CD4-positive, alpha-beta T cell (primary cell): ENCODE measurements at regions not wholly inside any gene's neighbourhood (a gene's known extent, or its start where the extent isn't known, plus 50 kb on each side); places are given as distances from the start of the nearest gene placed in this dataset.
A peak's percentile ranks its signal among the peaks of the same experiment; 100 is the strongest.

ENCODE experiments used
- ATAC-seq: fragments of 200-7000 bp; cut with Tn5 transposase; one replicate; pipeline ENCODE4 v1.10.0; 2022; ENCODE audit warnings: mild to moderate bottlenecking; ENCODE audit not compliant: poor library complexity
- CTCF ChIA-PET: fragments of 350-600 bp; sonication (Branson Sonifier 250); formaldehyde crosslinking; loops from one replicate; lab custom pipeline; 2021; ENCODE audit warnings: antibody characterized with exemption, inconsistent platforms; lab: Charles Lee
- POLR2A ChIA-PET: fragments of 350-600 bp; sonication (Branson Sonifier 250); formaldehyde crosslinking; loops from one replicate; lab custom pipeline; 2021; ENCODE audit warnings: antibody characterized with exemption, inconsistent platforms; lab: Charles Lee
- DNase-seq, 14 experiments: peaks; one replicate each; pipeline ENCODE4 v3.0.0-alpha.2; 2013 to 2020; ENCODE audit warnings: mixed read lengths in 2 of 14
- H3K27ac ChIP-seq, 2 donors: one replicate each; pipeline versions ENCODE4 v1.5.1 to v1.7.0; 2013; ENCODE audit warnings: low read length in 2 of 2, low read depth in 1 of 2, mild to moderate bottlenecking in 1 of 2
- H3K27me3 ChIP-seq, 2 experiments: 1 replicate in 1 of 2; 2 replicates in 1 of 2; pipeline versions ENCODE4 v1.6.1 to v1.7.0; 2013; ENCODE audit warnings: low read length in 2 of 2, control low read depth in 1 of 2, mild to moderate bottlenecking in 1 of 2, moderate library complexity in 1 of 2; ENCODE audit not compliant: insufficient read depth in 2 of 2, control insufficient read depth in 1 of 2
- H3K36me3 ChIP-seq: one replicate; pipeline ENCODE4 v1.6.1; 2013; ENCODE audit warnings: low read length, control low read depth; ENCODE audit not compliant: insufficient read depth
- H3K4me1 ChIP-seq: one replicate; pipeline ENCODE4 v1.6.1; 2013; ENCODE audit warnings: low read length, control low read depth; ENCODE audit not compliant: insufficient read depth
- H3K4me3 ChIP-seq: one replicate; pipeline ENCODE4 v1.5.1; 2013; ENCODE audit warnings: mild to moderate bottlenecking, low read length, moderate library complexity
- H3K9me3 ChIP-seq, 2 experiments: 1 replicate in 1 of 2; 2 replicates in 1 of 2; pipeline versions ENCODE4 v1.6.1 to v1.7.0; 2013; ENCODE audit warnings: low read length in 2 of 2, mild to moderate bottlenecking in 2 of 2, control low read depth in 1 of 2, moderate library complexity in 1 of 2; ENCODE audit not compliant: control insufficient read depth in 1 of 2, insufficient read depth in 1 of 2
- H3K27ac Mint-ChIP-seq: one replicate; pipeline ENCODE4 v1.8.0; 2020; ENCODE audit warnings: mixed read lengths
- H3K27me3 Mint-ChIP-seq: one replicate; pipeline ENCODE4 v1.8.0; 2021; ENCODE audit warnings: mixed read lengths
- H3K36me3 Mint-ChIP-seq: one replicate; pipeline ENCODE4 v1.8.0; 2021; ENCODE audit warnings: low read depth, mixed read lengths
- H3K4me1 Mint-ChIP-seq: one replicate; pipeline ENCODE4 v1.8.0; 2021; ENCODE audit warnings: low read depth, mixed read lengths
- H3K4me3 Mint-ChIP-seq: one replicate; pipeline ENCODE4 v1.8.0; 2020; ENCODE audit warnings: mild to moderate bottlenecking, mixed read lengths
- H3K9me3 Mint-ChIP-seq: one replicate; pipeline ENCODE4 v1.8.0; 2020; ENCODE audit warnings: mixed read lengths
- CTCF ChIP-seq: fragments of 200-600 bp; IDR thresholded peaks from one replicate; pipeline ENCODE4 v1.8.0; 2022; ENCODE audit warnings: antibody characterized with exemption, mild to moderate bottlenecking
- intact Hi-C, 2 experiments: fragments of 100-400 bp; cut with DNase I in 1 of 2; cut with micrococcal nuclease in 1 of 2; formaldehyde crosslinking; loops; one replicate each; pipeline versions ENCODE4 v1.15.1 to v1.9.0; 2023 to 2025; cut with DNase I, micrococcal nuclease

GRCh38 chr14:89564989-89565388, 148.0 kb upstream of the FOXN3 start:
- Mint-ChIP-seq H3K27ac (peak overlapping the region; percentile 70), H3K36me3 (peaks cover 67% of the 10 kb centered on the region), H3K4me1 (peaks cover 77% of the 10 kb centered on the region), H3K4me3 (no peak overlapping the region), H3K9me3 (no peaks in the 10 kb centered on the region), H3K27me3 (no peaks in the 10 kb centered on the region)
- intact Hi-C loops: no loop called here
- TF ChIP-seq CTCF: no peak
- CTCF ChIA-PET: interaction anchor here (0.6 kb wide), 1 partner anchor 104 kb away, joined by 3 read pairs; no protein-coding TSS in a partner anchor
- no peaks in the 10 kb centered on the region for H3K9me3 ChIP-seq
- H3K36me3 ChIP-seq: peaks cover 9% of the 10 kb centered on the region
- DNase-seq (no peak), ATAC-seq (no peak)
- H3K27me3 ChIP-seq: no peaks in the 10 kb centered on the region
- H3K4me3 ChIP-seq: no peak overlapping the region
- no peak overlapping the region for H3K27ac ChIP-seq
- POLR2A ChIA-PET: interaction anchor here (0.8 kb wide), 1 partner anchor 163 kb away, joined by 3 read pairs; no protein-coding TSS in a partner anchor
- H3K4me1 ChIP-seq: peaks cover 6% of the 10 kb centered on the region

GRCh38 chr14:89564286-89564957, 147.4 kb upstream of the FOXN3 start:
- CTCF ChIA-PET: interaction anchor here (0.6 kb wide), 1 partner anchor 104 kb away, joined by 3 read pairs; no protein-coding TSS in a partner anchor

GRCh38 chr14:89563471-89563870, 146.4 kb upstream of the FOXN3 start:
- Histone ChIP-seq H3K27ac (no peak overlapping the region), H3K27me3 (no peaks in the 10 kb centered on the region), H3K4me3 (no peak overlapping the region), H3K9me3 (no peaks in the 10 kb centered on the region), H3K36me3 (peaks cover 21% of the 10 kb centered on the region), H3K4me1 (peaks cover 2% of the 10 kb centered on the region)
- Mint-ChIP-seq H3K27me3 (no peaks in the 10 kb centered on the region), H3K4me3 (no peak overlapping the region), H3K9me3 (no peaks in the 10 kb centered on the region), H3K36me3 (peaks cover 74% of the 10 kb centered on the region), H3K27ac (peak overlapping the region; percentile 2), H3K4me1 (peaks cover 70% of the 10 kb centered on the region)
- CTCF ChIA-PET: interaction anchor here (0.5 kb wide), 1 partner anchor 49 kb away, joined by 3 read pairs; no protein-coding TSS in a partner anchor
- POLR2A ChIA-PET: no interaction called here
- intact Hi-C loops: no loop called here
- no peak for TF ChIP-seq CTCF
- no peak for DNase-seq
- ATAC-seq: no peak

More at GRCh38 chr14:89564286-89564957, 147.4 kb upstream of the FOXN3 start:
- no peak overlapping the region for H3K4me3 Mint-ChIP-seq
- Histone ChIP-seq H3K36me3 (peaks cover 13% of the 10 kb centered on the region), H3K4me1 (peaks cover 2% of the 10 kb centered on the region), H3K4me3 (no peak overlapping the region), H3K27me3 (no peaks in the 10 kb centered on the region), H3K9me3 (no peaks in the 10 kb centered on the region), H3K27ac (no peak overlapping the region)
- no peak for TF ChIP-seq CTCF
- H3K36me3 Mint-ChIP-seq: peaks cover 69% of the 10 kb centered on the region
- POLR2A ChIA-PET: no interaction called here
- peak in 2 of 14 experiments; percentile 25 to 33 for DNase-seq
- peak overlapping the region; percentile 24 for H3K27ac Mint-ChIP-seq
- peaks cover 76% of the 10 kb centered on the region for H3K4me1 Mint-ChIP-seq
- no peak for ATAC-seq
- H3K27me3 Mint-ChIP-seq: no peaks in the 10 kb centered on the region
- H3K9me3 Mint-ChIP-seq: no peaks in the 10 kb centered on the region
- intact Hi-C loops: no loop called here
